Stimulated activated memory B cell treated with anti-CD40 and anti-IgM and Interleukin-4, amounts not matched to agents 10 μg/mL and 1 μg/mL and 100 μg/mL, for 72 hours (primary cell): ENCODE measurements at regions not wholly inside any gene's neighbourhood (a gene's known extent, or its start where the extent isn't known, plus 50 kb on each side); places are given as distances from the start of the nearest gene placed in this dataset.

ENCODE experiments used
- ATAC-seq: fragments of 150-1000 bp; cut with Tn5 transposase; 2 replicates; pipeline ENCODE4 v1.10.0; 2021
- H3K27ac Mint-ChIP-seq: one replicate; pipeline ENCODE4 v1.8.0; 2022; ENCODE audit warnings: mild to moderate bottlenecking, mixed read lengths
- H3K27me3 Mint-ChIP-seq: one replicate; pipeline ENCODE4 v1.8.0; 2022; ENCODE audit warnings: mixed read lengths
- H3K36me3 Mint-ChIP-seq: one replicate; pipeline ENCODE4 v1.8.0; 2022; ENCODE audit warnings: mixed read lengths
- H3K4me1 Mint-ChIP-seq: one replicate; pipeline ENCODE4 v1.8.0; 2022; ENCODE audit warnings: mixed read lengths
- H3K4me3 Mint-ChIP-seq: one replicate; pipeline ENCODE4 v1.8.0; 2022; ENCODE audit warnings: mild to moderate bottlenecking, moderate library complexity, mixed read lengths
- H3K9me3 Mint-ChIP-seq: one replicate; pipeline ENCODE4 v1.8.0; 2022; ENCODE audit warnings: mixed read lengths

DNA sequence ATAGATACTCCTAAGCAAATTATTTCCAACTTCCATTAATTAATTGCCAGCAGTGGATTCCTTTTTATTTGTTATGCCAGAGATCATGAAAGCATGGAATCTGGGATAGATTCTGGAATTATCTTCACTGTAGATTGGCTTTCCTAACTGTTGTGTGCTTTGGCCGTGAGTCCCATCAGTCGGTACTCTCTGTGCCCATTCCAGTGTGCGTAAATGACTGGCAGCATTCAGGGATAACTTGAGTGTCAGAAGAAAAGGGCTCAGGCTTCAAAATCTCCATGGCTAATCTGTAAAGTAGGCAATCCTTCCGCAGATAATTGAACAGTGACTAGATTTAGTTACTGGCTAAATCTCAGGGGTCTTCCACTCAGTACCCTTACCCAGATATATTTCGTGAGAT, 76.8 kb upstream of the TMEM164 start:
- Mint-ChIP-seq H3K9me3 (peaks cover 2% of the 10 kb centered on the region), H3K27ac (no peak overlapping the region), H3K36me3 (no peaks in the 10 kb centered on the region), H3K4me1 (no peaks in the 10 kb centered on the region), H3K4me3 (no peak overlapping the region), H3K27me3 (no peaks in the 10 kb centered on the region)
- ATAC-seq = no peak

DNA sequence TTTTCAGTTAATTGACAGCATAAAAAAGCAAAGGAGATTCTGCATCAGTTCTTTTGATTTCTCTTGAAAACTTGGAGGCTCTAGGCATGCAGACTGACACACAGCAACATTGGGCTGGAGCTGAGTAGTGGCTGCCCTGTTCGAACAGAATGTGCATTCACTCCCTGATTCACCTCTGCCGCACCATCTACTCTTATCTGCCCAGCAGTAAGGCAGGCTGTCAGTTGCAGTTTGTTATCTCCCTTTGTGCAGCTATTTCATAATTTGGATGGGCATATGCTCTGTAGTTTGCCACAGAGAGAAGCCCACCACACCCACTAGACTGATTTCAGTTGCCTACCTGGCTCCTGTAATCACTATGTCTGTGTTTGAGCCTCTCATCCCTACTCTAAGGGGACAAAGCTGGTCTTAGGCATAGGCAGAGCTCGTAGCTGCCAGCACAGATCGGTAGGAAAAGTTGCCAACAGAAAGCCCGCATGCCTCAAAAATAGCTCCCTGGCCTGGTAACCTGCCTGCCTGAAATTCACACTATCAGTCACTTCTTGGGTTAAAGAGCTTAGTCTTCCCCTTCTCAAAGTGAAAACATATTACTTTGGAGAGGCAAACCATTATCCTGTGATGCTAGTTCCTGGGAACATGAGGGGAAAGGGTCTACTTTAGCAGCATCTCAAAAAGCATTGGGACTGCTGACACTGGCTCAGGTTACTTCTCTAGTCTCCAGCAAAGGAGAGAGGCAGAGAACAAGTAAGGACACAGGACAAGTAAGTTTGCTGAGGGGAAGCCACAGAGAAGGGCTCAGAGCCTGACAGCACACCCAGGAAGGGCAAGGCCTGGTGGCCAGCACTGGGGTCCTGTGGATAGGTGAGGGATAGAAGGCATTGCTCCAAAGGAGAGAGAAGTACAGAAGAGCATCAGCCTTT, 75.9 kb upstream of the TMEM164 start:
- no peak for ATAC-seq
- Mint-ChIP-seq H3K9me3 (peaks cover 2% of the 10 kb centered on the region), H3K27ac (no peak overlapping the region), H3K4me3 (no peak overlapping the region), H3K27me3 (no peaks in the 10 kb centered on the region), H3K36me3 (no peaks in the 10 kb centered on the region), H3K4me1 (no peaks in the 10 kb centered on the region)

DNA sequence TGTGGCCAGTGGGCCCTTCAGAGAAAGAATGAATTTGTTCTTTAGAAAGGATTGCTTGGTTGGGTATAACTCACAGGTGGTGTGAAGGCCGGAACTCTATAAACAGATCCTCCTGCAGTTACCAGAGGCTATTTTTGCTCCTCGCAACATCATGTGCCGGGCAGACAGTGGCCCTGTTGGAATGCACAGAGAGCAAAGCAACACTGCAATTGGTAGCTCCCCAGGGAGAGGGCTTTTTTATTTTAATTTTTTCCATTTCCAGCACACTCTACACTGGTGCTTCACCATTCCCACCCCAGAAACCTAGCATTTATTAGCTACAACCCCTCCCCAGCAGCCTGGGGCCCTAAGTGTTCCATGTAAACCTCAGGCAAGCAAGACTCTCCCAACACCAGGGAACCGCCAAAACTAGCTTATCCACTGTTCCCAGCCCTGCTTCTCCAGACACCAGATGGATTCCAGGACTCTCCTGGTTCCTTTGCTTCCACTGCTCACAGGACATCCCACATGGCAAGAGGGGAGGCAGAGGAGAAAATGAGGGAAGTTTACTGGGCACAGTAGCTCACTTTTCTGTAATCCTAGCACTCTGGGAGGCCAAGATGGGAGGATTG, 75.1 kb upstream of the TMEM164 start:
- Mint-ChIP-seq H3K36me3 (no peaks in the 10 kb centered on the region), H3K4me3 (no peak overlapping the region), H3K27me3 (no peaks in the 10 kb centered on the region), H3K27ac (no peak overlapping the region), H3K9me3 (no peaks in the 10 kb centered on the region), H3K4me1 (no peaks in the 10 kb centered on the region)
- no peak for ATAC-seq

DNA sequence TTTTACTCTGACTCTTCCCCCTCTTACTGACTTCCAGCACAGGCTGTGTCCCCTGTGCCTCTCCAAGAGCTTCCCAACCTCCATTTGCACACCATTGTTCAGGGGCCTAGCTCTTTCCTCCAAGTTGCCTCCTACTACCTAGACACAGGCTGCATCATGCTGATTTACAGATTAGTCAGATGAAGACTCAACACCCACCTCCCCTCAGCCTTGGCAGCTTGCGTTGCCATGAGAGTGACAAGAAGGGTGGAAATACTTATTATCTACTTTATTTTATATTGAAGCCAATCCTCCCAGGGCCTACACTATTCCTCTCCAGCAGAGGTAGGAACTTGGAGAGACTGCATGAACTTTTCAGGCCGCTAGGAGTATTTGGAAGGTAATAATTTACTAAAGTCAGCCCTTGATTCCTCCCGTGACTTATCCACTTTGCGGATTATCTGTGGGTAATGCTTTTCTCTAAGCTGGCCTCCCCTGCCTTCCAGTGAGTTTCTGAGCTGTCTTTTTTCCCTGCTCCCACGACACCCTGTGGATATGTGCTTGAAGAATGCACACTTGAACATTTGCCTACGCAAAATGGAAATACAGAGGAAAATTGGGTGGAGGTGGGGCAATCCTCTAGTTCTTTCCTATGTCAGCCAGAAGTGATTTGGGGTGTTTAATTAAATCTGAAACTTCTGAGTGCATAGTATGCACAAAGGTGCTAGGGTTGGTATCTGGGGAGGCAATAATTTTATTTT, 74.1 kb upstream of the TMEM164 start:
- Mint-ChIP-seq H3K27ac (no peak overlapping the region), H3K4me3 (no peak overlapping the region), H3K9me3 (no peaks in the 10 kb centered on the region), H3K4me1 (no peaks in the 10 kb centered on the region), H3K36me3 (no peaks in the 10 kb centered on the region), H3K27me3 (no peaks in the 10 kb centered on the region)
- ATAC-seq = no peak

DNA sequence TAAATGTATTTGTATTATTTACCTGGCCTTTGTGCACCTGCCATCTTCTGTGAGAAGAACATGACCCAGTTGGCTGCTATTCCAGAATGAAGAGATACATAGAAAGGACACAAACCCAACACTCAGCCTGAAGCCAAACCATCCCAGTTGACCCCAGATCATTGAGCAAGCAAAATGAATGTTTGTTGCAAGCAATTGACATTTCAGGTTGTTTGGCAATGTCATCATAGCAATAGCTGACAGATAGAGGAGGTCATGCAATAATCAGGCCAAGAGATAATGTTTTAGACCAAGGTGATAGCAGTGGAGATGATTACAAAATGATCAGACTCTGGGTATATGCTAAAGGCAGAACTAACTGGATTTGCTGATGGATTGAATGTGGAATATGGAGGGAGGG, 71.2 kb upstream of the TMEM164 start:
- no peaks in the 10 kb centered on the region for H3K36me3 Mint-ChIP-seq
- H3K27me3 Mint-ChIP-seq = no peaks in the 10 kb centered on the region
- H3K9me3 Mint-ChIP-seq = no peaks in the 10 kb centered on the region
- no peak overlapping the region for H3K27ac Mint-ChIP-seq
- no peak overlapping the region for H3K4me3 Mint-ChIP-seq
- H3K4me1 Mint-ChIP-seq = no peaks in the 10 kb centered on the region
- ATAC-seq = no peak

DNA sequence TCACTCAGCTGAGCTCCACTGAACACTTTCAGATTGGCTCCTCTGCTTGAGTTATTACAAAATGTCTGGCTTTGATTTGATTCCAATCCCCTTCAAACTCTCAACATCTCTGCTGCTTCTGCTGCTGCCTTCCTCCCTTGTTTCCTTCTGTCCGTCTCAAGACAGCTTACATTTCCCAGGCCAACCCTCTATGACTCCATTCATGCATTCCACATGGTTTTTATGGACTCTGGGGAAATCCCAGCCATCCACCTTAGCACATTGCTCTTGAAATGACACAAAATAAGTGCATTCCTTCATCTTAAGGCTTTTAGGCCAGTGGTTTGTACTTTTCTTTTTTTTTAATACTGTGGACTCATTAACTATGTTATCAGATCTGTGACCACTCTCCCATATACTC, 68.5 kb upstream of the TMEM164 start:
- H3K4me3 Mint-ChIP-seq = no peak overlapping the region
- H3K4me1 Mint-ChIP-seq = no peaks in the 10 kb centered on the region
- H3K27ac Mint-ChIP-seq = no peak overlapping the region
- ATAC-seq = no peak
- no peaks in the 10 kb centered on the region for H3K9me3 Mint-ChIP-seq
- H3K36me3 Mint-ChIP-seq = no peaks in the 10 kb centered on the region
- H3K27me3 Mint-ChIP-seq = no peaks in the 10 kb centered on the region

DNA sequence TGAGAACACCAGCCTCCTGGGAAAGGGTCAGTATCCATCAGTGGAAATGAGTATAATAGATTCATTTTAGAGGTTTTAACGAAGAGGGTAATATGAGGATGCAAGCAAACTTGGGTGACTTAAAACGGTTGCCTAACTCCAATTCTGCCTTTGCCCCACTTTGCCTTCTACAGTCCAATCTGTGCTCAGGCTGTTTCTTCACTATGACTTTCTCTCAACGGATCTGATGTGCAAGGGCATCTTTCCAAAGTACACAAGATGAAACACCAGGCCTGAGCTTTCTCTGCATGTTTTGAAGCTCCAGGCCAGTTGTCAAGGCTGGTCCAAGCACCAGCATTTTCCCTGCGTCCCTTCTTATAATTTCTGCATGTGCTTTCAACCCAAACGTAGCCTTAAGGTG, 68.0 kb upstream of the TMEM164 start:
- H3K4me1 Mint-ChIP-seq = no peaks in the 10 kb centered on the region
- H3K4me3 Mint-ChIP-seq = no peak overlapping the region
- H3K36me3 Mint-ChIP-seq = no peaks in the 10 kb centered on the region
- no peaks in the 10 kb centered on the region for H3K9me3 Mint-ChIP-seq
- no peak for ATAC-seq
- no peaks in the 10 kb centered on the region for H3K27me3 Mint-ChIP-seq
- no peak overlapping the region for H3K27ac Mint-ChIP-seq

DNA sequence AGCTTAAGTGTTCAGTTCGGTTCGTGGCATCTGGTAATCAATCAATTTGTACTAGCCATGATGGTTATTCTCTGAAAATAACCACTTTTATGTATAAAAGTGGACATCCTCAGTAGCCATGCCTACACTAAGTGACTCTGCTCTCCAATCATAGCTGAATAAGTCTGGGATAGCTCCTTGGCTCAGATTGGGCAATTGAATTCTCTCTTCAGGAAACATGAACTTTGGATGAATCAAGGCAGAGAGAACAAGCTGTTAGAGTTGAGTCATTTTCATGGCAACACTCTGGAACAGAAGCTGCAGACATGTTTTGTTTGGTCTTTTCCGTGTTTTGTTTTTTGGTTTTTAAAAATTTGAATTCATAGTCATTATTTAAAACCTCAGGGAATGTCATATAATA, 66.8 kb upstream of the TMEM164 start:
- H3K9me3 Mint-ChIP-seq = no peaks in the 10 kb centered on the region
- H3K4me3 Mint-ChIP-seq = no peak overlapping the region
- no peak overlapping the region for H3K27ac Mint-ChIP-seq
- no peaks in the 10 kb centered on the region for H3K4me1 Mint-ChIP-seq
- no peak for ATAC-seq
- H3K27me3 Mint-ChIP-seq = no peaks in the 10 kb centered on the region
- H3K36me3 Mint-ChIP-seq = no peaks in the 10 kb centered on the region

DNA sequence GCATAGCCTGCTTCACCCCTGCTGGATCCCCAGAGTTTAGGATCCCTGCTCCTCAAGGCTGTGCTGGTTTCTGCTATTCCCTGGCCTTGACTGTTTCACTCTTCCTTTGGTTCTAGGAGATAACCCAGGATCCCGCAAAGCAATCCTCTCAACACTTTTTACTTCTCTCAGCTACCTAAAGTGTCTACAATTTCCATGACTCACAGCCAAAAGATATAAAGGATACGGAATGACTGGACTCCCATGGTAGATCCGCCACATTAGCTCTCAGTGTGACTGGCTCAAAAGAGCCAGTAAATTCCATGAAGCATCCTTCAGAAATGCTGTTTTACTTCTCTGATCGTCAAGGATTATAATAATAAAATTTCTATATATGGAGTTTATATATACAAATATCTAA, 66.3 kb upstream of the TMEM164 start:
- H3K27me3 Mint-ChIP-seq = no peaks in the 10 kb centered on the region
- no peak for ATAC-seq
- H3K27ac Mint-ChIP-seq = no peak overlapping the region
- no peaks in the 10 kb centered on the region for H3K36me3 Mint-ChIP-seq
- H3K9me3 Mint-ChIP-seq = no peaks in the 10 kb centered on the region
- H3K4me3 Mint-ChIP-seq = no peak overlapping the region
- H3K4me1 Mint-ChIP-seq = no peaks in the 10 kb centered on the region

DNA sequence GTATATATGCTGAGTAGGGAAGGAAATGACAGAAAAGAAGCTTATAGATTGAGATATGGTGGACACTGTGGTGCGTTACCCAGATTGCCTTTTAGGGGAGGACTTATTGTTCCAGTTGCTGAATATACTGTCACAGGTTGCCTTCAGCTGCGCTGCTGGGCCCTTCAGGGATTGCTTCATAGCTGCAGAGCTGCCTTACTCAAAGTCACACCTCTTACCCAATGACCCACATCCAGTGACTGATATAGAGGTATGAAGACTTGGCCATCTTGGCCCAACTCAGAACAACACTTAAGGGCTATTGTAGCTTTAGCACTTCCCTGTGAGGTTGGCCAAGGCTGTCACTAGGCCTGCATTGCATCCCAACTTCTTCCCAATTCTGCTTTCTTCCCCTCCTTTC, 63.4 kb upstream of the TMEM164 start:
- Mint-ChIP-seq H3K27me3 (no peaks in the 10 kb centered on the region), H3K9me3 (no peaks in the 10 kb centered on the region), H3K4me1 (no peaks in the 10 kb centered on the region), H3K4me3 (no peak overlapping the region), H3K27ac (no peak overlapping the region), H3K36me3 (no peaks in the 10 kb centered on the region)
- ATAC-seq = no peak

DNA sequence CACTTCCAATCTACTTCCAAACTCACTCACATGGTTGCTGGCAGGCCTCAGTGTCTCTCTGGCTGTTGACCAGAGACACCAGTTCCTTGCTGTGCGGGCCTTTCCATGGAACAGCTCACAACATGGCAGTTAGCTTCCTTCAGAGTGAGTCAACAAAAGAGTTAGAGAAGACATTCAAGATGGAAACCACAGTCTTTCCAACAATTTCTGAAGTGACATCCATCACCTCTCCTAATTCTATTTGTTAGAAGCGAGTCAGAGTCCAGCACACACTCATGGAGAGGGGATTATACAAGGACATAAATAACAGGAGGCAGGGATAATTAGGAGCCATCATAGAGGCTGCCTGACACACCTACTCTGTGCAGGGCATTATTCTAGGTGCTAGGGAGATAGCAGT, 62.5 kb upstream of the TMEM164 start:
- H3K4me1 Mint-ChIP-seq = no peaks in the 10 kb centered on the region
- no peak overlapping the region for H3K27ac Mint-ChIP-seq

DNA sequence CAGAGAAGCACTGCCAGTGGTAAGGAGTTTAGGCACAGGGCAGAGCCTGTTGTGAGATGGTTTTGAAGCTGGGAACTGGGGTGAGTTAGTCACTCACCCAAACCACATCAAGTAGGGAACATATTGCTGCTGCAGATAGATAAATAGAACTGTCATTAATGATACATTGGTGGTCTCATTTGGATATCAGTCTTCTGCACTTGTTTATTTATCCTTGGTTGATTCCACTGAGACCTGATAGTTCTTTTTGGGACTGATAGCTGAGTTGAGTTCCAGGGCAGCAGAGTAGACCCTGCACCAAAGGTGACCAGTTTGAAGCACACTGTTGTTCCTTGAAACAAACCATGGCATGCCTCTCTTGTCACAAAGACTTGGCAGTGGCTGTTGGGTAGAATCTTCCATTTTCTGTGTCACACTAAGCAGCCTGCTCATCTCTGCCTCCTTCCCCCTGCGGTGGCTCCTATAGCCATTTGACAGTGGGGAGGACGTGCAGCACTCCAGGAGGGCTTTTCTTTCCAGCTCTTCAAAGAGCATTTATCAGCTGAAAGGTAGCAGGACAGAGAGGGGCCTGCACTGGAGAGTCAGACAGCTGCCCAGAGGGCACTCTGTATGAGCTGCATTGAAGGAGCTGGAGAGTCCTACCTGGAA, 59.7 kb upstream of the TMEM164 start:
- no peaks in the 10 kb centered on the region for H3K27me3 Mint-ChIP-seq

More for the DNA sequence above, 62.5 kb upstream of the TMEM164 start:
- H3K36me3 Mint-ChIP-seq = no peaks in the 10 kb centered on the region
- H3K9me3 Mint-ChIP-seq = no peaks in the 10 kb centered on the region
- no peak for ATAC-seq
- no peak overlapping the region for H3K4me3 Mint-ChIP-seq
- H3K27me3 Mint-ChIP-seq = no peaks in the 10 kb centered on the region

DNA sequence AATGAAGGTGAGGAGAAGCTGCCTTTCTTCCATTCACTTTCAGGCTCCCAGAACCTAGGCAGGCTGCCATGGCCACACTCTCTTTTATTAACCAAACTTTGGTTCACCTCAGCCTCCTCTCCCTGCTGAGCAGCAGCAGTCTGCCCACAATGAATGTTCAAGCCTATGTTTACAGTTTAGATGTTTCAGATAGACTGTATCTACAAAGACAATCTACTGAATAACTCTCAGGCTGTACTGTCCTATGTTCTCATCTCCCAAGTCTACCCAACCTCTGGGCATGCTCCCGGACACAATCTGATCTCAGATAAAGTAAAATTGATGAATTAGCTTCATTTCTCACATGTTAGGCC, 59.2 kb upstream of the TMEM164 start:
- Mint-ChIP-seq H3K4me3 (no peak overlapping the region), H3K27ac (no peak overlapping the region), H3K9me3 (no peaks in the 10 kb centered on the region), H3K27me3 (no peaks in the 10 kb centered on the region), H3K4me1 (no peaks in the 10 kb centered on the region), H3K36me3 (no peaks in the 10 kb centered on the region)
- ATAC-seq = no peak

More for the DNA sequence above, 59.7 kb upstream of the TMEM164 start:
- no peak for ATAC-seq
- no peak overlapping the region for H3K27ac Mint-ChIP-seq
- H3K9me3 Mint-ChIP-seq = no peaks in the 10 kb centered on the region
- no peak overlapping the region for H3K4me3 Mint-ChIP-seq
- no peaks in the 10 kb centered on the region for H3K4me1 Mint-ChIP-seq
- no peaks in the 10 kb centered on the region for H3K36me3 Mint-ChIP-seq

DNA sequence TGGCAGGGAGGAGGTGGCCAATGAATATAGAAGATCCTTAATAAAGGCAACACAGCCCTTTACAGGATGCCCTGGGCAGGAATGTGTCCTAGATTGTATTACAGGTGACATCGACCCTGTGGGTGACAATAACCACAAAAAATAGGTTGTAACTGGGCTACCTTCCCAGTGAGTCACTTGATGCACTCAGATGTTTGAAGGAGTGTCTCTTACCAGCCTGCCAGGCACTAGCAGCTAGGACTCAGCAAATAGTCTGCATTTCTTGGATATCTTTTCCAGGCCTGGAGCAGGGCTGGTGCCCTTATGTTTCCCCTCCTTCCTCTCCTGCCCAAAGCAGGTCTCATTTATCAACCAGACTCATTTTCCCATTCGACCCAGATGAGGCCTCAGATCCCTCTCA, 50.9 kb upstream of the TMEM164 start:
- H3K36me3 Mint-ChIP-seq = no peaks in the 10 kb centered on the region
- H3K27ac Mint-ChIP-seq = no peak overlapping the region
- no peaks in the 10 kb centered on the region for H3K9me3 Mint-ChIP-seq
- H3K4me3 Mint-ChIP-seq = no peak overlapping the region
- no peak for ATAC-seq
- H3K4me1 Mint-ChIP-seq = no peaks in the 10 kb centered on the region
- H3K27me3 Mint-ChIP-seq = no peaks in the 10 kb centered on the region
